GM19099 (cell line): ENCODE measurements at regions not wholly inside any gene's neighbourhood (a gene's known extent, or its start where the extent isn't known, plus 50 kb on each side); places are given as distances from the start of the nearest gene placed in this dataset.

Experiments used
- POLR2A ChIP-seq: IDR thresholded peaks from 3 replicates; pipeline ENCODE4 v1.6.1; 2011; ENCODE audit warnings: low read depth; ENCODE audit not compliant: insufficient read length; ENCODE audit errors: extremely low read depth

DNA sequence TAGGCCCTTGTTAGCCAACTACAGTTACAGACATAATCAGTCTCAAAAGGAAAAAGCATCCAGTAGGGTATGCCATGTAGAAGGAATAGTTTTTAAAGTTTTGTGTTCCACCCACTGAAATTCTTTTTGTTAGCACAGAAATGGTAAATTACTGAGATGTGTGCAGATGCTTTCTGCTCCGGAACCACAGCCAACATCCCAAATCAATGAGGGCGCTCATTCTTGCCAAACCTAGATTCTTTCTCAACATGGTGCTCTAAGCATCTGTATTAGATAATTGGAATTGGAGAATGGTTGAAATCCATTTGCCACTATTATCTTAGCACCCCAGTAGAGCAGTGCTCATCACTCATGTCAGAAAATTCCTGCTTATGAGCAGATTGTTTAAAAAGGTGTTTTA, 127.8 kb downstream of the SEC61B start:
- TF ChIP-seq POLR2A, result no peak

GRCh38 chr9:99350461-99350860, 128.4 kb downstream of the SEC61B start:
- no peak for TF ChIP-seq POLR2A

- TF ChIP-seq POLR2A, result no peak
Observed at GRCh38 chr9:99351647-99352046, 129.6 kb downstream of the SEC61B start.

DNA sequence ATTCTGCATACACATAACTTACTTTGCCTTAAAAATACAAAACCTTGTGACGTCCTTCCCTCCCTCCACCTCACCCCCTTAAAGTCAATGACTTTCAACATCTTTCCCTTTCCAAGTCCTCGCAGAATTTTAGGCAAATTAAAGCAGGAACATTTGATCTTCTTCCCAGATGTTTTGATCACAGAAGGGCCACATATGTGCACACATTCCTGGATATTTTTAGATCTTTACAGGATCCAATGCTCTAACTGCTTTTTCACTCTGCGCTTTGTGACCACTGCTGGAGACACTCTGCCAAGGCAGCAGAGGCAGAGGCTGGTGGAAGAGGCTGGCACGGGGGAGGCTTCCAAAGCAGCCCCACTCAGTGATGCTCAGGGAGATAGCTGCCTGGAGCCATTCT, 130.7 kb downstream of the SEC61B start:
- TF ChIP-seq POLR2A, result no peak

GRCh38 chr9:99353408-99353807, 131.3 kb downstream of the SEC61B start:
- no peak for TF ChIP-seq POLR2A

GRCh38 chr9:99354104-99354503, 132.0 kb downstream of the SEC61B start:
- no peak for TF ChIP-seq POLR2A

DNA sequence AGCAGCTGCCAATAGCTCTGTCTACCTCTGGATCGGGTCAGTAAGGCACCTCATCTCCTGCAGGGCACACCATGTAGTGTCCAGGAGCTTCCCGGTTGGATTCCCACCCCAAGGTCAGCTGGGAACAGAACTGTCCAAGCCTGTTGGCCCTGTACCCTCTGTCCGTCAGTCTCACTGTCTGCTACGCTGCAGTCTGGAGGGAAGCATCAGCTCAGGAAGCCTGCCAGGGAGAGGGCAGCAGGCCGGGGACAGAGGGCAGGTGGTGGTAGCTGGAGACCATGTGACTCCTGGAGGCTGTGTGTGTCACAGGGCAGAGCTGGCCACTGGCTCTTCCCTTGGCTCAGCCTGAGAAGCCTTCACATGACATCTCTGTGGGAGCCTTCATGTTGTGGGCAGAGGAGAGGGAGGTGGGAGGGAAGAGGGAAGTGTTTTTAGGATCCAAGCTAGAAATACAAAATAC, 134.5 kb downstream of the SEC61B start:
- no peak for TF ChIP-seq POLR2A

GRCh38 chr9:99357575-99357974, 135.5 kb downstream of the SEC61B start:
- TF ChIP-seq POLR2A, result no peak

GRCh38 chr9:99358668-99359067, 136.6 kb downstream of the SEC61B start:
- TF ChIP-seq POLR2A, result no peak

- TF ChIP-seq POLR2A, result no peak
Observed at GRCh38 chr9:99359336-99359735, 137.3 kb downstream of the SEC61B start.

DNA sequence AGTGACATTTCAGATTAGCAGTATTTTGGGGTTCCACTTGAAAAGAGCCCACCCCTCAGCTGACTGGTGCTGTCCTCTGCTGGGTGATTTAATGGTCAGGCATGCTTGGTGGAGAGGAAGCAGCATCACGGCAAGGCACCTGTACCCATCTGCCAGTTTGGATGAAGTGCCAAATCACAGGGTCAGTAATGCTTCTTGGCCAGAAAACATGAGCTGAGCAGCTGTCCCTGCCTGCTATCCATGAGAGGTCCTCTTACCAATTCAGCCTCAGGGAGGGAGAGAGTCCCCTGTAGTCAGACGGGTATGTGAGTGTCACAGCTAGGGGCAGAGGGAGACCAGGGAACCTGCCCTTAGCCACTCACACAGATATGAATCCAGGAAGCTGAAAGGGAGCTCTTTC, 137.9 kb downstream of the SEC61B start:
- TF ChIP-seq POLR2A, result no peak

GRCh38 chr9:99361817-99362216, 139.7 kb downstream of the SEC61B start:
- no peak for TF ChIP-seq POLR2A

- TF ChIP-seq POLR2A, result no peak
Observed at GRCh38 chr9:99362321-99362720, 140.2 kb downstream of the SEC61B start.

DNA sequence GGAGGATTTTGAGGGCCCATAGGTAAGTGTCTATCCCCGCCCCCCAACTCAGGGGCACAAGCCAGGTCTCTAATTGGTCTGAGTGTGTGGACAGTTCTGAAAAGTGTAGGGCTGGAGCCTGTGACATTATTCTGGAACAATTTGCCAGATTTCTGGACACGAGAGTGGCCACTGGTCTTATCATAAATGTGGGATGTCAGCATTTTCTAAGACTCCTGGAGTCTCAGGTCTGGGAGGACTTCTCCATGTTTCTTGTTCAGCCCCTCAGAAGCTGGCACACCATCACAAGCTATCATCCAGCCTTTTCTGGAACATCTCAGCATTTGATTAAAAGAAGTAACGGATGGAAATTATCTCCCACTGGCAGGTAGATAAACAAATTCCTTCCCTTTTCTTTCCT, 141.4 kb downstream of the SEC61B start:
- TF ChIP-seq POLR2A, result no peak

- TF ChIP-seq POLR2A, result no peak
Observed at GRCh38 chr9:99365233-99365980, 143.3 kb downstream of the SEC61B start.

DNA sequence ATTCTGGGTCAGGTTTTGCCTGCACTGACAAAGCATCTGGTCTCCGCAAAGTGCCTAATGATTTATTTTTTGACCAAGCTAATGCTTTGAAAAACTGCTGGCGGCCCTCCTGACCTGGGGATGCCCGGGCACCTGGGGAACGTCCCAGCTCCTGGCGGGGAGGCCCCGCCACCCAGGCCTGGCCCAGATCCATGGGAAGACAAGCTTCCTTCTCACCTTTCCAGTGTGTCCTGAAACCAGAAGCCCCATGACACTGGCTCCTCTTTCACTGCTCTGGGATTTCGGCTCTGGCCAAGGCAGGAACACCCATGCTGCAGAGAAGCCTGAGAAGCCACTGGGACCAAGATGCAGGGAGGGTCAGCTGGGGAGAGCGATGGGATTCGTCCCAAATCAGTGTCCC, 144.1 kb downstream of the SEC61B start:
- no peak for TF ChIP-seq POLR2A

GRCh38 chr9:99366621-99367020, 144.5 kb downstream of the SEC61B start:
- TF ChIP-seq POLR2A, result no peak
